Suprapubic skin (tissue), 4 donors: ENCODE measurements at regions not wholly inside any gene's neighbourhood (a gene's known extent, or its start where the extent isn't known, plus 50 kb on each side); places are given as distances from the start of the nearest gene placed in this dataset.

Experiments used
- DNase-seq, 2 donors: peaks; one replicate each; pipeline ENCODE4 v3.0.0-alpha.2; 2019; ENCODE audit warnings: low spot score in 2 of 2
- H3K27ac ChIP-seq: fragments of 200-600 bp; sonication (generic); one replicate; pipeline ENCODE4 v1.5.1; 2019
- H3K27me3 ChIP-seq: fragments of 200-600 bp; sonication (generic); one replicate; pipeline ENCODE4 v1.5.1; 2019
- H3K36me3 ChIP-seq: fragments of 200-600 bp; sonication (generic); one replicate; pipeline ENCODE4 v1.5.1; 2019
- H3K4me1 ChIP-seq: fragments of 200-600 bp; sonication (generic); one replicate; pipeline ENCODE4 v1.5.1; 2019
- H3K4me3 ChIP-seq: fragments of 200-600 bp; sonication (generic); one replicate; pipeline ENCODE4 v1.5.1; 2019; ENCODE audit warnings: mild to moderate bottlenecking
- H3K9me3 ChIP-seq: fragments of 200-600 bp; sonication (generic); one replicate; pipeline ENCODE4 v1.5.1; 2019
- EP300 ChIP-seq: sonication (generic); formaldehyde crosslinking; IDR thresholded peaks from one replicate; pipeline ENCODE4 v1.6.1; 2017; ENCODE audit warnings: antibody characterized with exemption
- POLR2A ChIP-seq, 2 donors: fragments of 450-650 bp; IDR thresholded peaks; one replicate each; pipeline ENCODE4 v1.6.1; 2017; ENCODE audit warnings: antibody characterized with exemption in 2 of 2, mild to moderate bottlenecking in 2 of 2, moderate library complexity in 2 of 2
- POLR2AphosphoS5 ChIP-seq, 3 donors: sonication (generic); formaldehyde crosslinking; IDR thresholded peaks; one replicate each; pipeline ENCODE4 v1.6.1; 2017; ENCODE audit warnings: antibody characterized with exemption in 3 of 3
- WGBS: methylation state at CpG from one replicate; pipeline ENCODE4 v1.1.5; 2018; 5-methylcytosine and 5-hydroxymethylcytosine counted together
- TF ChIP-seq, protein P1 (sequence below), 2 donors: fragments of 200-600 bp in 1 of 2; fragments of 450-650 bp in 1 of 2; sonication (generic) in 1 of 2; IDR thresholded peaks; one replicate each; pipeline ENCODE4 v1.5.1; 2016 to 2019; ENCODE audit warnings: antibody characterized with exemption in 2 of 2, mild to moderate bottlenecking in 1 of 2, moderate library complexity in 1 of 2

DNA sequence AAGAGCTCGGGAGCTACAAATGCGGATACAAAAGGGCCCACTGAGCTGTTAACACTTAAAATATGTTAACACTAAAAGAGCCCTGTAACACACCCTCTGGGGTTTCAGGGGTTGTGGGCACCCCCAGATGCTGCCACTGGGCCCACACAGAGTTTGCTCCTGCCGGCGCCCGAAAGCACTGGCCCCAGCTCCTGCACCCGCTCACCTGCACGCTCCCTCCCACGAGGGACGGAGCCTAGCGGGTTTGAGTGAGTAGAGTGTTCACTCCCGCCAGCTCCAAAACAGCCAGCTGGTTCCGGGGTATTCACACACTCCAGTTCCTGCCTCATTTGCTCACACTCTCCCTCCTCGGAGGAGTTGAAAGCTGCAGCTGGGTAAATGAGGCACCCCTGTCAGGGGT, 357.7 kb downstream of the ETNK1 start:
- H3K9me3 ChIP-seq, result no peaks in the 10 kb centered on the region
- H3K36me3 ChIP-seq, result no peaks in the 10 kb centered on the region
- no peak overlapping the region for H3K27ac ChIP-seq
- no peak overlapping the region for H3K4me3 ChIP-seq
- WGBS, result 81% methylated on average over 13 of the region's 13 CpGs
- H3K4me1 ChIP-seq, result no peaks in the 10 kb centered on the region
- no peaks in the 10 kb centered on the region for H3K27me3 ChIP-seq
- no peak for DNase-seq
- TF ChIP-seq EP300 (no peak), POLR2A (IDR thresholded peaks at IDR 0.05) (no peak), POLR2AphosphoS5 (IDR thresholded peaks at IDR 0.05) (no peak)
- TF ChIP-seq, protein P1, sequence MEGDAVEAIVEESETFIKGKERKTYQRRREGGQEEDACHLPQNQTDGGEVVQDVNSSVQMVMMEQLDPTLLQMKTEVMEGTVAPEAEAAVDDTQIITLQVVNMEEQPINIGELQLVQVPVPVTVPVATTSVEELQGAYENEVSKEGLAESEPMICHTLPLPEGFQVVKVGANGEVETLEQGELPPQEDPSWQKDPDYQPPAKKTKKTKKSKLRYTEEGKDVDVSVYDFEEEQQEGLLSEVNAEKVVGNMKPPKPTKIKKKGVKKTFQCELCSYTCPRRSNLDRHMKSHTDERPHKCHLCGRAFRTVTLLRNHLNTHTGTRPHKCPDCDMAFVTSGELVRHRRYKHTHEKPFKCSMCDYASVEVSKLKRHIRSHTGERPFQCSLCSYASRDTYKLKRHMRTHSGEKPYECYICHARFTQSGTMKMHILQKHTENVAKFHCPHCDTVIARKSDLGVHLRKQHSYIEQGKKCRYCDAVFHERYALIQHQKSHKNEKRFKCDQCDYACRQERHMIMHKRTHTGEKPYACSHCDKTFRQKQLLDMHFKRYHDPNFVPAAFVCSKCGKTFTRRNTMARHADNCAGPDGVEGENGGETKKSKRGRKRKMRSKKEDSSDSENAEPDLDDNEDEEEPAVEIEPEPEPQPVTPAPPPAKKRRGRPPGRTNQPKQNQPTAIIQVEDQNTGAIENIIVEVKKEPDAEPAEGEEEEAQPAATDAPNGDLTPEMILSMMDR (IDR thresholded peaks at IDR 0.05), result no peak

DNA sequence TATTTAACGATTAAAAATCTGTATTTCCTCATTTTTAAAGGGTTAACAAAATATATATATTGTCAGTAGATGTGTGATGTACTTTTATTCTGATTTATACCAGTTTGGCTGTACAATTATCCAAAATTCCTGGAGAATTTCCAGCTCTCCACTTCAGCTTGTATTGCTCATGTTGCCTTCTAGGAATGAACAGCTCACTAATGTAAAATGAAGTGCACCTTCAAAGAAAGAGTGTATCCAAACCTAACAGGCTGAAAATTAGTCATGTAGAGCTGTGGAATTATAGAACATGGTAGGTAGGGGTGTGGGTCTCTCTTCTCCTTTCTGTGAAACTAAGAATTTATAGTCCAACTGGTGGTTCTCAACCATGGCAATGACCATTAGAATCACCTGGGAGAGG, 362.0 kb downstream of the ETNK1 start:
- Histone ChIP-seq H3K27ac (no peak overlapping the region), H3K27me3 (peaks cover 5% of the 10 kb centered on the region), H3K36me3 (no peaks in the 10 kb centered on the region), H3K4me3 (no peak overlapping the region), H3K9me3 (no peaks in the 10 kb centered on the region), H3K4me1 (no peaks in the 10 kb centered on the region)
- 82% methylated on average over 1 of the region's 1 CpG for WGBS
- no peak for DNase-seq
- no peak for TF ChIP-seq POLR2AphosphoS5 (IDR thresholded peaks at IDR 0.05)
- TF ChIP-seq POLR2A (IDR thresholded peaks at IDR 0.05), result no peak
- TF ChIP-seq, protein P1 (IDR thresholded peaks at IDR 0.05), result no peak

DNA sequence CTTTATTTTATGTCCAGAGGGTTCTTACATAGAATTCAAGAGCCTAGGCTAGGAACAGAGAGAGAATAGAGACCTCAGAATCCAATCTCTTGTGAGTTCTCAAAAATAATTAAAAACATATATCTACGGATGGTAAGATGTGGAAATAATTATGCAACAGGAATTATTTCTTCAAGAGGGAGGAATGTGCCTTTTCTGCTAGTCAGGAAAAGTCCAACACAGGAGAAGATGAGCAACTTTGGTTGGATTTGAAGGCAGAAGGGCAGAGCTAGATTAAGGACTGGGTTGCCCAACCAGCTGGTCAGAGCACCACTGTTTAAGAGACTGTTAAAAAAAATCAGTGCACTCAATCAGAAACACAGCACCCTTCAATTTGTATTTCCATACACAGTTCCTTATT, 365.5 kb downstream of the ETNK1 start:
- no peak overlapping the region for H3K27ac ChIP-seq
- TF ChIP-seq POLR2AphosphoS5 (IDR thresholded peaks at IDR 0.05) (no peak), EP300 (no peak), POLR2A (IDR thresholded peaks at IDR 0.05) (no peak)
- TF ChIP-seq, protein P1 (IDR thresholded peaks at IDR 0.05), result no peak
- no peaks in the 10 kb centered on the region for H3K9me3 ChIP-seq
- DNase-seq, result no peak
- peaks cover 5% of the 10 kb centered on the region for H3K27me3 ChIP-seq
- no peaks in the 10 kb centered on the region for H3K36me3 ChIP-seq
- H3K4me3 ChIP-seq, result no peak overlapping the region
- 60% methylated on average over 1 of the region's 1 CpG for WGBS
- H3K4me1 ChIP-seq, result no peaks in the 10 kb centered on the region

DNA sequence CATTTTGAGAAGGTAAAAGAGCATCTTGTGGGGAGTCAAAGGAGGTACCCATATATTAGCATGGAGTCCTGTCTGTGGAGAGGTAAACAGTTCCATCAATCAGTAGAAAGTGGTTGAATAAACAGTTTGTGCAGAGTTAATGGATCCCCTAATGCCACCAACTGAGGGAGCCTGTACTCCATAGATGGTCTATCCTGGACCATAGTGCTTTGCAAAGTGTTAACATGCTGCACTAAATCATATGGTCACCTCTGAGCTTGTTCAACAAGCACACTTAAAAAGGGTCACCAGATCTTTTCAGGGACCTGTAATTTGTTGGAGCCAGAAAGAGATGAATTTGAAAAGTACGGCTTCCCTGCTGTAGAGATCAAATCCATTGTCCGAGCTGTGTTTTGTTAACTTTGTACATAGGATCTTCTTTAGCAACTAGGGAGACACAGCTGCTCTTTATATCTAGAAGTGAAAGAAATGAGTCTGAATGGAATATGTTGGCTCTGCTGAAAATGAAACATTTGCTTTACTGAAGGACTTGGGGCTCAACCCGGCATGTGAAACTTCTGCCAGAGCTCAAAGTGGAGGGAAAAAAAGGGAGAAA, 366.4 kb downstream of the ETNK1 start:
- Histone ChIP-seq H3K9me3 (no peaks in the 10 kb centered on the region), H3K36me3 (no peaks in the 10 kb centered on the region), H3K27me3 (peaks cover 5% of the 10 kb centered on the region), H3K4me3 (no peak overlapping the region), H3K27ac (no peak overlapping the region), H3K4me1 (no peaks in the 10 kb centered on the region)
- DNase-seq, result no peak
- 66% methylated on average over 3 of the region's 3 CpGs for WGBS
- TF ChIP-seq POLR2AphosphoS5 (IDR thresholded peaks at IDR 0.05), result no peak
- TF ChIP-seq EP300, result no peak
- TF ChIP-seq, protein P1 (IDR thresholded peaks at IDR 0.05), result no peak
- no peak for TF ChIP-seq POLR2A (IDR thresholded peaks at IDR 0.05)

DNA sequence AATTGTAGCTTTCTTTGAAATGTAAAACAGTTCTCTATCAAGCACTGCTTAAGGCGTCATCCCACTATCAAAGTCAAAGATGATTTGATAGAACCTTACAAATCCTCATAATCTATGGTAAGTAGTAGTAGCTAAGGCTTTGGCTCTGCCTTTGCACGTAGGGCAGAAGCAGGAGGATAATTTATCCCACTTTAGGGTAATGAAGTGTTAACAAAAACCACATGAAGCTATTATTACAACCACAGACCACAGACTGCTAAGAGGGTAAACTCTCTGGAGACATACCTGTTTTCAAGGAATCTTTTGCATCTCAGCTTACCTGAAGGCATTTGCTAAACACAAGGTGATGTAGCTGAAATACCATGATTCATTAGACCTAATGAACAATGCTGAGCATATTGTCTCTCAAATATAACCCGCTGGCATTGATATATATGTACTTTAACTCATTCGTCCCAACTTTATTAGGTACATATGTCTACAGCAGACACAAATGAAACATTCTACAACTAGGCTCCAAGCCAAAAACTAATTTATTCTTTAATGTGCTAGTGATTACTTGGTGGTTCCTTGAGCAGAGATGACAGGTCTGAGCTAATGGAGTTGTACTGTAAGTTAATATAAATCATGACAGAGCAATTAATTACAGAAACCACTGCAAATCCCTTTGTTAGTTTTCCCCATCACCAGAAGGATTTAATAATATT, 368.8 kb downstream of the ETNK1 start:
- Histone ChIP-seq H3K9me3 (no peaks in the 10 kb centered on the region), H3K27me3 (peaks cover 5% of the 10 kb centered on the region), H3K4me1 (no peaks in the 10 kb centered on the region), H3K36me3 (no peaks in the 10 kb centered on the region), H3K27ac (no peak overlapping the region), H3K4me3 (no peak overlapping the region)
- no peak for DNase-seq
- TF ChIP-seq POLR2A (IDR thresholded peaks at IDR 0.05), result no peak
- no peak for TF ChIP-seq POLR2AphosphoS5 (IDR thresholded peaks at IDR 0.05)
- no peak for TF ChIP-seq EP300
- TF ChIP-seq, protein P1 (IDR thresholded peaks at IDR 0.05), result no peak
- 28% methylated on average over 4 of the region's 4 CpGs for WGBS
